ENCODE measurements at regions not wholly inside any gene's neighbourhood (a gene's known extent, or its start where the extent isn't known, plus 50 kb on each side); places are given as distances from the start of the nearest gene placed in this dataset.

DNA sequence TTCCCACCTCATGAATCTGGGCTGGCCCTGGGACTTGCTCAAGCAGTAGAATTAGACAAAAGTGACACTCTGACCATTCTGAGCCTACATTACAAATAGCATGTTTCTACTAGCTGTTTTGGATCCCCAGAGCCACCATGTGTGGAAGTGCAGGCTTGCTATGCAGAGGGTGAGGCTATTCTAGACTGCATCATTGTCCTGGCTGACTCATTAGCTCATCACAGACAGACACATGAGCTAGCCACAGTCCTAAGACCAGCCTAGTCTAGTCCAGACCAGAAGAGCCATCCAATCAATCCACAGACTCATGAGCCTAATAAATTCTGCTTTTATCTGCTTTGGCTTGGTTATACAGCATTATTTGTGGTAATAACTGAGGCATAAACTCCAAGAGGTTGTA is 351.9 kb downstream of the PRELID2 start:
- no peaks in the 10 kb centered on the region for H4K20me1 ChIP-seq
- H3K27ac ChIP-seq = no peak overlapping the region
- no peak overlapping the region for H3K4me3 ChIP-seq
- H3K36me3 ChIP-seq = no peaks in the 10 kb centered on the region
- H3K9me3 ChIP-seq (replicated peaks in 1 of 11) = no peaks in the 10 kb centered on the region
- no peak overlapping the region for H3K9ac ChIP-seq
- no peak for TF ChIP-seq Cebpa-rat (IDR thresholded peaks at IDR 0.05)
- no peaks in the 10 kb centered on the region for H3K27me3 ChIP-seq
- H3K4me2 ChIP-seq = no peak overlapping the region
- H3K4me1 ChIP-seq = no peaks in the 10 kb centered on the region

DNA sequence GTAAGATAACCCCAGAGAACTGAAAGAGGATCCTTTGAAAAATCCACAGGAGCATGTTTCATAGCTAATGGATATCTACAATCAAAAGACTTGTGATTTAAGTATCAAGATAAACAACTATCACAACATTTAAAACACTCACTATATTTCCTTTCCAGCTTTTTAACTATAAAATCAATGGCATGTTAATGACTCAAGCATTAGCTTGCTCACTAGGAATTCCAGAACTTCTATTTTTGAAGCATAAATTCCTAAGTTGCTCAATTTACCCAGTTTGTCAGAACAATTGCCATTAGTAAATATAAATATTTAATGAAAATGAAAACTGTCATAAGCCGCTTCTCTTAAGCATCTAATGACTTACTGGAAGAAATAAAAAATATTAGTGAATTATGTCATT is 355.3 kb downstream of the PRELID2 start:
- H3K4me3 ChIP-seq = no peak overlapping the region

DNA sequence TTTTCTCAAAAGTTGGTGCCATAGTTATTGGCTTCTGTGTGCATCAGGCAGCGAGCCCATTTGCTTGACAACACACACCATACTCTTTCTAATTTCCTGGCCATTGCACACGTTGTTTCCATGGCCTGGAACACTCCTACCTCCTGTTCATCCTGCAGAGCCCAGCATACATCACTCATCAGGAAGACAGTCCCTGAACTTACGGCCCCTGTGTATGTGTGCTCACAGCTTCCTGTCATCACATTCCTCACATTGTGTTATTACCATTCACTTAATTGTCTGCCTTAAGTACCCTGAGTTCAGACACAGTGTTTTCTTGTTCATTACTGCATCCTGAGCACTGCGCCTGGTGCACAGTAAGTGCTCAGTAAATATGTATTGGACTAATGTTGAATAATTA is 355.9 kb downstream of the PRELID2 start:
- H3K27ac ChIP-seq = no peak overlapping the region

More for the DNA sequence above, 355.3 kb downstream of the PRELID2 start:
- Histone ChIP-seq H3K9ac (no peak overlapping the region), H3K4me1 (no peaks in the 10 kb centered on the region), H3K4me2 (no peak overlapping the region), H3K27ac (no peak overlapping the region), H3K9me3 (replicated peaks in 1 of 11) (no peaks in the 10 kb centered on the region), H4K20me1 (no peaks in the 10 kb centered on the region), H3K27me3 (no peaks in the 10 kb centered on the region), H3K36me3 (no peaks in the 10 kb centered on the region)
- no peak for TF ChIP-seq Cebpa-rat (IDR thresholded peaks at IDR 0.05)

DNA sequence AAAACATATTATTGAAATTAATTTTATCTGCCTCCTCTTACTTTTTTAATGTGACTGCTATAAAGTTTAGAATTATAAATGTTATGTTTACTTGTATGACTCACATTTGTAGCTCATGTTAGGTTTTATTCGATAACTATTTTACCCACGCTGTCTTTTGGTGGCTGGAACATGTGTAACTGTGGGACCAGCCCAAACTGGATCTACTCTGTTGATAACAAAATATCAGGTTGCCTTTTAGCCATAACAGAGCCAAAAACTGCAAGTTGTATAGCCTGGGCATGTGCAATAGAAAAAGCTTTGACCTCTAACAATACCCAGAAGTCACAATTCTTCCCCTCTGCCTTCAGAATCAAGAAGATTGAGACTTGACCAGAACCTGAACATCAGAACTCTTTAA is 356.5 kb downstream of the PRELID2 start:
- no peak overlapping the region for H3K4me2 ChIP-seq
- no peak overlapping the region for H3K27ac ChIP-seq

More for the DNA sequence above, 355.9 kb downstream of the PRELID2 start:
- no peaks in the 10 kb centered on the region for H3K27me3 ChIP-seq
- no peak overlapping the region for H3K4me3 ChIP-seq
- no peak overlapping the region for H3K9ac ChIP-seq
- no peaks in the 10 kb centered on the region for H3K9me3 ChIP-seq (replicated peaks in 1 of 11)
- H3K36me3 ChIP-seq = no peaks in the 10 kb centered on the region
- no peaks in the 10 kb centered on the region for H4K20me1 ChIP-seq
- no peak overlapping the region for H3K4me2 ChIP-seq
- no peaks in the 10 kb centered on the region for H3K4me1 ChIP-seq
- no peak for TF ChIP-seq Cebpa-rat (IDR thresholded peaks at IDR 0.05)

DNA sequence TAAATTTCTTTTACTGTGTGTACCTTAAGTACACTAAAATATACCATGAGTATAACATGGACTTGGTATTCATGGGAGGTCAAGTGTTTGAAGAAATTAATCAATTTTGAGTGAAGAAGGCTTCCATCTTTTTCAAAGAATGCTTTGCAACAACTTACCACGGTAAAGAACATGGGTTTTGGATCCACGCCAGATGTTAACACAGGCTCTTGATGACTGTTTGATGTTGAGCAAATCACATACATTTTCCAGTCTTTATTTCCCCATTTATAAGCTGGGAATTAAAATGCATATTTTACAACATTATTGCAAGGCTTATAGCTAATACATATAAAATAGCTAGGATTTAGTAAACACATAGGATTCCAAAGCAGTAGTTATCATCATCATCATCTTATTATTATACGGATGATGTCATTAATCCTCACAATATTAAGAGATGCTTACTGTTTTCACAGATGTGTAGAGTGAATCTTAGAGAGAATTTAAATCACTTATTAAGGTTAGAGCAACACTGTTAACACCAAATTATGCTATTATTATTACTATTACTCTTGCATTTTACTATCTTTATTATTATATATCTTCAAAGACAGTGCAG is 362.0 kb downstream of the PRELID2 start:
- Histone ChIP-seq H3K9me3 (replicated peaks in 1 of 11) (no peaks in the 10 kb centered on the region), H3K4me3 (no peak overlapping the region), H3K4me2 (no peak overlapping the region), H3K4me1 (no peaks in the 10 kb centered on the region), H3K36me3 (no peaks in the 10 kb centered on the region), H3K27ac (no peak overlapping the region), H3K27me3 (no peaks in the 10 kb centered on the region), H4K20me1 (no peaks in the 10 kb centered on the region), H3K9ac (no peak overlapping the region)
- no peak for TF ChIP-seq Cebpa-rat (IDR thresholded peaks at IDR 0.05)

More for the DNA sequence above, 356.5 kb downstream of the PRELID2 start:
- Histone ChIP-seq H3K9me3 (replicated peaks in 1 of 11) (no peaks in the 10 kb centered on the region), H3K36me3 (no peaks in the 10 kb centered on the region), H3K27me3 (no peaks in the 10 kb centered on the region), H4K20me1 (no peaks in the 10 kb centered on the region), H3K4me1 (no peaks in the 10 kb centered on the region), H3K9ac (no peak overlapping the region), H3K4me3 (no peak overlapping the region)
- TF ChIP-seq Cebpa-rat (IDR thresholded peaks at IDR 0.05) = no peak

DNA sequence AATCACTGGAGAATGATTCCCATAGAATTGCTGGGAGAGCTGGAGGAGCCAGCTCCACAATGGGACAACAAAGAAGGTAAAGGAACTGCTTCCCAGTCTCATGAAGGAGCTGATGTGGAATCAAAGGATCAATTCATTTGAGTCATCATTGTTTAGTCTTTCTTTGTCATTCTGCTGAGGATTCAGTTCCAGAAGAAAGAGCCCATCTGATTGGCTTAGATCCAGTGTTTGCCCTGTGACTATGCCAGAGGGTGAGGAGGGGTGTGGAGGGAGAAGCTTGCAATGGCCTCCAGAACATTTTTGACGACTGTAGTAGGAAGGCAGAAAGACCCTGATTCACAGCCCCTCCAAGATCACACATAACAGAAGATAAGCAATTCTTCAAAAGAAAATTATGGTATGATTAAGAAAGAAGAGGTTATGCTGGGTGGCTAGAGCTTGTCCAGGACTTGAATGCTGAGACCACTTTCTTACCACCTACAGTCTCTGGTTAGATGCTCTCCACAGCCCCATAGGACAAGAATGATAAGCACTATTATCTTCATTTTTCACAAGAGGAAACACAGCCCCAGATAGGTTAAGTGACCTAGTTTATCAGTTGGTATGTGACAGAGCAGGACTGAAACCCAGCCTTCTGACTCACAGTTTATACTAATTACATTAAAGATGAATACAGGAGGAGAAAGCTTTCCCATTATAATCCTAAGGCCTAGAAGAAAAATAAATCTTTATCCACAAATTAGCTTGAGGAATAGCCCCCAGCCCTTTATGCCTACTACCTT is 363.1 kb downstream of the PRELID2 start:
- no peaks in the 10 kb centered on the region for H3K4me1 ChIP-seq
- no peak overlapping the region for H3K9ac ChIP-seq
- no peaks in the 10 kb centered on the region for H3K9me3 ChIP-seq (replicated peaks in 1 of 11)
- H3K36me3 ChIP-seq = no peaks in the 10 kb centered on the region
- no peaks in the 10 kb centered on the region for H4K20me1 ChIP-seq
- TF ChIP-seq Cebpa-rat (IDR thresholded peaks at IDR 0.05) = no peak
- H3K27ac ChIP-seq = no peak overlapping the region
- H3K4me2 ChIP-seq = no peak overlapping the region
- no peaks in the 10 kb centered on the region for H3K27me3 ChIP-seq
- no peak overlapping the region for H3K4me3 ChIP-seq

DNA sequence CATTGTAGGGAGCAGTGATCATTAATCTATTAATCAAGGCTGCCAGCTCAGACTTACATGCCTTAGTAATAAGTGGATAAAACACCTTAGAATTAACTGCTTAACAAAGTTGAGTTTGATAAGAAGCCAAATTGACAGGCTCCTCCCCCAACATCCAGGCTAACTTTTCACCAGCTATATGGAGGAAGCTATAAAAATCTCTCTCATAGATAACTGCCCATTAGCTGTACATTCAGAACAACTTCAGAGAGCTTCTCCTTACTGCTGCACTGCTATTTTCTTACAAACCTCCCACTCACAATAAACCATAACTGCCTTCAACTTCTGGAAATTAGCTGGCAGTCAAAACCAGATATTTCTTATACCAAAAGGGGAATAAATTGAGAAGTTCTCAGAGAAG is 364.1 kb downstream of the PRELID2 start:
- Histone ChIP-seq H3K4me1 (no peaks in the 10 kb centered on the region), H3K4me3 (no peak overlapping the region), H3K9me3 (replicated peaks in 1 of 11) (no peaks in the 10 kb centered on the region), H3K36me3 (no peaks in the 10 kb centered on the region), H3K27me3 (no peaks in the 10 kb centered on the region), H3K27ac (no peak overlapping the region), H3K9ac (no peak overlapping the region), H4K20me1 (no peaks in the 10 kb centered on the region), H3K4me2 (no peak overlapping the region)
- no peak for TF ChIP-seq Cebpa-rat (IDR thresholded peaks at IDR 0.05)

DNA sequence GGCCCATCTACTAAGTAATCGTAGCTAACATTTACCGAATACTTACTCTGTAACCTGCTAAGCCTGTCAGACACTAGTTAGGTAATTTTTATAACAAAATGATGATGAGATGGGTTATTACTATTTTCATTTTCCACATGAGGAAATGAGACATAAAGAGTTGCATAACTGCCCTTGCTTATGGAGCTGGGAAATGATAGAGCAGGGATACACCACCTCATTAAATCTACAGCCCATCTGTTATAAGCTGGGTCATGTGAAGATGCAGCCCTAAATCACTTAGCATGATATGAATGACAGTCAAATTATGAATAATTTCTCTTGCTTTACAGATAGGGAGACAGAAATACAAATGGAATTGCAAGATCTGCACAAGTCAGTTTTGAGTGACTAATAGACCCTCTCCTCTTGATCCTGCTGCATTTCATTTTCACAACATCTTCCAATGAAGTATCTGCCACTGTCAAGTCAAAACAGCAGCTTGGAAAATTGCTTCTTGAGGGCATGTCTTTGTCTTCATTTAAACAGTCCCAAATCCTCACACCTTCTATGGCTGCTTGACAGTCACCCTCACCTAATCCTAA is 364.7 kb downstream of the PRELID2 start:
- Histone ChIP-seq H3K4me2 (no peak overlapping the region), H3K9ac (no peak overlapping the region), H3K27me3 (no peaks in the 10 kb centered on the region), H3K4me1 (no peaks in the 10 kb centered on the region), H3K9me3 (replicated peaks in 1 of 11) (no peaks in the 10 kb centered on the region), H3K36me3 (no peaks in the 10 kb centered on the region), H3K4me3 (no peak overlapping the region), H4K20me1 (no peaks in the 10 kb centered on the region), H3K27ac (no peak overlapping the region)
- no peak for TF ChIP-seq Cebpa-rat (IDR thresholded peaks at IDR 0.05)

DNA sequence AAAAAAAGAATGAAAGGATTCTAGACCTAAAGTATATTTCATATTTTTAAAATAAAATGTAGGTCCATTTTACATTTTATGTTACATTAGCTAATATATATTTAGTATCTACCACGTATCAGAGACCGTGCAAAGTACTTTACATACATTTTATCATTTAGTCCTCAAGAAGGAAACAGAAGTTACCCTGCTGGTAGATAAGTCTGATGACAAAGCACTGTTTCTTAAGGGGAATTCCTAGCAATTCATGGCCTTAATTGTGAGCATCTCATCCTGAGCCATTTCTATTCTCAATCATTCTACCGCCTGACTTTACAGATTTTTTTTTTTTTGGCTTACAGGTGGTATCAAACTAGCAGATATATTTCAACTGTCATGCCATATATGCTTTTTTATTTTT is 367.7 kb downstream of the PRELID2 start:
- no peaks in the 10 kb centered on the region for H3K36me3 ChIP-seq
- no peak overlapping the region for H3K27ac ChIP-seq
- no peak overlapping the region for H3K4me2 ChIP-seq
- no peak for TF ChIP-seq Cebpa-rat (IDR thresholded peaks at IDR 0.05)
- no peaks in the 10 kb centered on the region for H3K27me3 ChIP-seq
- no peaks in the 10 kb centered on the region for H4K20me1 ChIP-seq
- no peaks in the 10 kb centered on the region for H3K4me1 ChIP-seq
- no peaks in the 10 kb centered on the region for H3K9me3 ChIP-seq (replicated peaks in 1 of 11)
- H3K4me3 ChIP-seq = no peak overlapping the region
- no peak overlapping the region for H3K9ac ChIP-seq

DNA sequence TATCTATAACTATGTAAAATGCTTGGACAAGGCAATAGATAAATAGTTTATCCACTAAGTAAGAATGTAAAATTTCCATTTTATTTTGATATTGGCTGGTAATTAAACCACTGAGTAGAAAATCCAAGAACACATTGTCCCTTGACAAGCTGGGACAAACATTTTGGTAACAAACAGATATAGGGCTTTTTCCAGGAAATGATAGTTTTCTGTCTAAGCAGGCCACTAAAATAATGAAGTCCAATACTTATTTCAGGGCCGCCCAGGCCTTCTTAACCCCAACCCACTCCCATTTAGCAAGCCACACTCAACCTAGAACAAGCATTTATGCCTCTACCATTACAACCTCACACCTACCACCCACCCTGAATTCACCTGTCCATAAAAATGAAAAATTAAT is 368.6 kb downstream of the PRELID2 start:
- H4K20me1 ChIP-seq = no peaks in the 10 kb centered on the region
- no peaks in the 10 kb centered on the region for H3K4me1 ChIP-seq
- no peak overlapping the region for H3K27ac ChIP-seq
- no peaks in the 10 kb centered on the region for H3K9me3 ChIP-seq (replicated peaks in 1 of 11)
- TF ChIP-seq Cebpa-rat (IDR thresholded peaks at IDR 0.05) = no peak
- no peak overlapping the region for H3K9ac ChIP-seq
- no peaks in the 10 kb centered on the region for H3K36me3 ChIP-seq
- H3K4me2 ChIP-seq = no peak overlapping the region
- H3K4me3 ChIP-seq = no peak overlapping the region
- no peaks in the 10 kb centered on the region for H3K27me3 ChIP-seq

Measured in BLaER1 treated with 17β-estradiol and CSF1 and Interleukin-3, amounts not matched to agents 10 nM and 100 nM (cell line).